Adrenal gland (tissue), 5 donors: ENCODE measurements at regions not wholly inside any gene's neighbourhood (a gene's known extent, or its start where the extent isn't known, plus 50 kb on each side); places are given as distances from the start of the nearest gene placed in this dataset.

Experiments
- POLR2A ChIP-seq, 2 donors: fragments of 450-650 bp; IDR thresholded peaks; one replicate each; pipeline ENCODE4 v1.6.1; 2017; ENCODE audit warnings: antibody characterized with exemption in 2 of 2, mild to moderate bottlenecking in 2 of 2, moderate library complexity in 1 of 2
- TF ChIP-seq, protein P1 (sequence below), 6 experiments: fragments of 450-650 bp in 4 of 6; fragments of 200-600 bp in 2 of 6; sonication (generic) in 1 of 6; IDR thresholded peaks; 1 replicate in 5 of 6; 2 replicates in 1 of 6; pipeline versions ENCODE4 v1.5.1 to v1.8.0; 2016 to 2021; ENCODE audit warnings: antibody characterized with exemption in 6 of 6, mild to moderate bottlenecking in 2 of 6, moderate library complexity in 1 of 6
- donor health status: DM: no; HTN: no; CAD: no.

DNA sequence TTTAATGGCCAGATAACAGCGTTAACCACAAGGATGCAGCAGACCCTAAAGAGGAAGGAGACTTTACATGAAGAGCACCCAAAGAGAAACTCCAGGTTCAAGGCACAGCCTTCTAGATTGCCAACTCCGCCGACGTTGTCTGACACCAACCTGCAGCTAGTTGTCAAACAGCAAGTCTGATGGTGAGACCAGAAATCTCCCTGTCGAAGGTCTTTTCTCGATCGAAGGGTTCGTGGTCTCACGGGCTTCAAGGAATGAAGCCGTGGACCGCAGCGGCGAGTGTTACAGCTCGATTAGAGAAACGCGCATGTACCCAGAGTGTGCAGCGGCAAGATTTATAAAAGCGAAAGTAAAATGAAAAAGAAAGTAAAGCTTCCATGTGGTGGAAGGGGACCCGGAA is 656.3 kb downstream of the XIRP2 start:
- TF ChIP-seq, protein P1, sequence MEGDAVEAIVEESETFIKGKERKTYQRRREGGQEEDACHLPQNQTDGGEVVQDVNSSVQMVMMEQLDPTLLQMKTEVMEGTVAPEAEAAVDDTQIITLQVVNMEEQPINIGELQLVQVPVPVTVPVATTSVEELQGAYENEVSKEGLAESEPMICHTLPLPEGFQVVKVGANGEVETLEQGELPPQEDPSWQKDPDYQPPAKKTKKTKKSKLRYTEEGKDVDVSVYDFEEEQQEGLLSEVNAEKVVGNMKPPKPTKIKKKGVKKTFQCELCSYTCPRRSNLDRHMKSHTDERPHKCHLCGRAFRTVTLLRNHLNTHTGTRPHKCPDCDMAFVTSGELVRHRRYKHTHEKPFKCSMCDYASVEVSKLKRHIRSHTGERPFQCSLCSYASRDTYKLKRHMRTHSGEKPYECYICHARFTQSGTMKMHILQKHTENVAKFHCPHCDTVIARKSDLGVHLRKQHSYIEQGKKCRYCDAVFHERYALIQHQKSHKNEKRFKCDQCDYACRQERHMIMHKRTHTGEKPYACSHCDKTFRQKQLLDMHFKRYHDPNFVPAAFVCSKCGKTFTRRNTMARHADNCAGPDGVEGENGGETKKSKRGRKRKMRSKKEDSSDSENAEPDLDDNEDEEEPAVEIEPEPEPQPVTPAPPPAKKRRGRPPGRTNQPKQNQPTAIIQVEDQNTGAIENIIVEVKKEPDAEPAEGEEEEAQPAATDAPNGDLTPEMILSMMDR (IDR thresholded peaks at IDR 0.05) = no peak
- TF ChIP-seq POLR2A (IDR thresholded peaks at IDR 0.05) = no peak
